ACC112 (cell line): ENCODE measurements at regions not wholly inside any gene's neighbourhood (a gene's known extent, or its start where the extent isn't known, plus 50 kb on each side); places are given as distances from the start of the nearest gene placed in this dataset.

Experiments used
- H2AFZ ChIP-seq: fragments of 200-600 bp; sonication (generic); one replicate; pipeline ENCODE4 v1.6.0; 2017; ENCODE audit warnings: antibody characterized with exemption, low read length; ENCODE audit not compliant: unreplicated experiment
- H3K27ac ChIP-seq: fragments of 200-600 bp; sonication (generic); 2 replicates; pipeline ENCODE4 v1.5.1; 2014; ENCODE audit warnings: low read depth, mild to moderate bottlenecking, antibody characterized with exemption, low read length, moderate library complexity
- H3K27me3 ChIP-seq: fragments of 200-600 bp; sonication (generic); 2 replicates; pipeline ENCODE4 v1.6.1; 2014; ENCODE audit warnings: mild to moderate bottlenecking, antibody characterized with exemption, low read length, moderate library complexity, mixed read lengths; ENCODE audit not compliant: insufficient read depth
- H3K36me3 ChIP-seq: fragments of 200-600 bp; sonication (generic); 2 replicates; pipeline ENCODE4 v1.6.1; 2016; ENCODE audit warnings: mild to moderate bottlenecking, antibody characterized with exemption, low read length, moderate library complexity, mixed read lengths; ENCODE audit not compliant: insufficient read depth
- H3K4me1 ChIP-seq: fragments of 200-600 bp; sonication (generic); one replicate; pipeline ENCODE4 v1.6.1; 2016; ENCODE audit warnings: low read length, mixed read lengths; ENCODE audit not compliant: insufficient read depth, unreplicated experiment, control insufficient read depth
- H3K4me3 ChIP-seq: fragments of 200-600 bp; sonication (generic); 2 replicates; pipeline ENCODE4 v1.5.1; 2014; ENCODE audit warnings: mild to moderate bottlenecking, low read depth, low read length
- H3K79me2 ChIP-seq: fragments of 200-600 bp; sonication (generic); one replicate; pipeline ENCODE4 v1.6.0; 2016; ENCODE audit warnings: low read length; ENCODE audit not compliant: control insufficient read depth, unreplicated experiment, insufficient read depth

DNA sequence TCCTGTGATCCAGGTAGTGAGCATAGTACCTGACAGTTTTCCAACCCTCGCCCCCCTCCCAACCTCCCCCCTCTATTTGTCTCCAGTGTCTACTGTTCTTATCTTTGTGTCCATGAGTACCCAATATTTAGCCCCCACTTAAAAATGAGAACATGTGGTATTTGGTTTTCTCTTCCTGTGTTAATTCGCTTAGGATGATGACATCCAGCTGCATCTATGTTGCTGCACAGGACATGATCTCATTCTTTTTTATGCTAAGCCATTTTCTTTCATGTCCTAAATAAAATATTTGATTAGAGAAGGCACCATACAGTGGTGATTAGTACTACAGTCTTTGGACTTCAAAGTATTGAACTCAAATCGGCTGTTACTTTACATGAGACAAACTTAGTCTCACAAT is 1087.9 kb downstream of the CBLN2 start:
- no peaks in the 10 kb centered on the region for H3K79me2 ChIP-seq

DNA sequence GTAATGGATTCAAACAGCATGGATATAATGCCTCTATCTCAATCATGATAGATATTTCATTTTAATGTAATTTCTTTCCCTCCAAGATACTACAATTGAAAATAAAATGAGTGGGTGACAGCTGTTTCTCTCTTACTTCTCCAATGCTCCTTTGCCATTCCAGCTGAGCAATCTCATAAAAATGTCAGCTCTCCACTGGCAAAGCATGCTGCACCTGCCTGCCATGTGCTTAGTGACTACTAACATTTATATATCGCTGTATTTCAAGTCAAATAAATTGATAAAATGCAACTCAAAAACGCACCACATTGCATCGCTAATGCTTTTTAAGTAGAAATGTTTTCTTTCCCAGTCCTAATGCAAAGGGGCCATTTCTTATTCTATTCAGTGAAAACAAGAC is 1093.9 kb downstream of the CBLN2 start:
- H3K4me1 ChIP-seq: no peaks in the 10 kb centered on the region

More for the DNA sequence above, 1087.9 kb downstream of the CBLN2 start:
- no peaks in the 10 kb centered on the region for H3K27me3 ChIP-seq
- no peaks in the 10 kb centered on the region for H3K36me3 ChIP-seq
- no peaks in the 10 kb centered on the region for H3K4me1 ChIP-seq
- H2AFZ ChIP-seq: no peak overlapping the region
- no peak overlapping the region for H3K4me3 ChIP-seq
- no peak overlapping the region for H3K27ac ChIP-seq

DNA sequence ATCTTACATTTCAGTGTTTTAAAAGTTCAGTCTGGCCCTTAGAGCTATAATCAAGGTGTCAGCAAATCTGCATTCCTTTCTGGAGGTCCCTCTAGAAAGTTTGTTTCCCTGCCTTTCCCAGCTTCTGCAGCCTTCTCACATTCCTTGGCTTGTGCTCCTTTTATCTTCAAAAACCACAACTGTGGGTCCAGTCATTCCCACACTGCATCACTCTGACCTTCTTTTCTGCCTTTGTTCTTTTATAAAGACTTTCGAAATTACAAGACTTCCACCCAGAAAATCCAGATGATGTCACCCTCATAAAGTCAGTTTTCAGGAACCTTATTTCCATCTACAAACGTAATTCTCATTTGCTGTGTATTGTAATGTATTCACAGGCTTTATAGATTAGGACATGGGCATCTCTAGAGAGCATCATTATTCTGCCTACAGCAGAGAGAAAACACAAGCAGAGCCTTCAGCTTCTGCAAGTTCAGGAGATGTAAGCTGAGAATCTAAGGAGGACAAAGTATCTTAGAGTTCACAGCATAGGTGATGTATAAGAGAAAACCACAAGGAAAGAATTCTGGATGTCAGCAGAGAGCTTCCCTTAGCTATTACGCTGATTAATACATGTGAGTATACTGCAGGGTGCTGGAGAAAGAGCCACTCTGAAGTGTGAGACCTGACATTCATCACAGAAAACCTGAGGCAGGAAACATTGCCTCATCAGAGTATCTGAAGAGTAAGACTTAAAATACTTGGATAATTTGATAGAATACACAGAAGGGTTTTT is 1100.2 kb downstream of the CBLN2 start:
- Histone ChIP-seq H3K27me3 (no peaks in the 10 kb centered on the region), H3K27ac (peak overlapping the region; percentile 25; the same call in 1 of the 2 replicates), H3K79me2 (no peaks in the 10 kb centered on the region), H2AFZ (no peak overlapping the region), H3K4me1 (no peaks in the 10 kb centered on the region), H3K4me3 (no peak overlapping the region), H3K36me3 (no peaks in the 10 kb centered on the region)

More for the DNA sequence above, 1093.9 kb downstream of the CBLN2 start:
- no peak overlapping the region for H3K27ac ChIP-seq
- no peaks in the 10 kb centered on the region for H3K79me2 ChIP-seq
- H3K27me3 ChIP-seq: no peaks in the 10 kb centered on the region
- no peaks in the 10 kb centered on the region for H3K36me3 ChIP-seq
- no peak overlapping the region for H3K4me3 ChIP-seq
- H2AFZ ChIP-seq: no peak overlapping the region

GRCh38 chr18:71442731-71443141 is 1101.4 kb downstream of the CBLN2 start:
- Histone ChIP-seq H3K4me3 (no peak overlapping the region), H3K27ac (no peak overlapping the region), H3K79me2 (no peaks in the 10 kb centered on the region), H3K27me3 (no peaks in the 10 kb centered on the region), H2AFZ (no peak overlapping the region), H3K4me1 (no peaks in the 10 kb centered on the region), H3K36me3 (no peaks in the 10 kb centered on the region)

GRCh38 chr18:71441156-71441555 is 1103.0 kb downstream of the CBLN2 start:
- Histone ChIP-seq H3K36me3 (no peaks in the 10 kb centered on the region), H3K27ac (no peak overlapping the region), H3K27me3 (no peaks in the 10 kb centered on the region), H3K79me2 (no peaks in the 10 kb centered on the region), H2AFZ (no peak overlapping the region), H3K4me1 (no peaks in the 10 kb centered on the region), H3K4me3 (no peak overlapping the region)

DNA sequence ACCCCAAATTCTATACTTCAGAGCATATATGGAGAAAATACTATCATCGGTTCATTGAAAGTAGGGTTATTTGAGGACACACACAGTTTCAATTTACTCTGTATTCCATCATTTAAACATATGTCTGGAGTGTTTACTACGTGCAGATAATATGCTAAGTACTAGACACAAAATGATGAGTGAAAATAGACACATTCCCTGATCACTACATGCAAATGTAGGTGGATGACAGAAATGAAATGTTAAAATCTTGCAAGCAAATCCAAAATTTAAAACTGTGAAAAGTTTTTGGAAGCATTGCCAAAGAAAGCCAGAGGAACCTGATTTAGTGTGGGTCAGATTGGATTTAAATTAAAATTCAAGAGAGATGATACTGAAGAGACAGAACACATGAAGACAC is 1106.6 kb downstream of the CBLN2 start:
- H2AFZ ChIP-seq: no peak overlapping the region
- H3K27ac ChIP-seq: no peak overlapping the region
- no peaks in the 10 kb centered on the region for H3K79me2 ChIP-seq
- no peaks in the 10 kb centered on the region for H3K4me1 ChIP-seq
- H3K27me3 ChIP-seq: no peaks in the 10 kb centered on the region
- no peaks in the 10 kb centered on the region for H3K36me3 ChIP-seq
- H3K4me3 ChIP-seq: no peak overlapping the region

DNA sequence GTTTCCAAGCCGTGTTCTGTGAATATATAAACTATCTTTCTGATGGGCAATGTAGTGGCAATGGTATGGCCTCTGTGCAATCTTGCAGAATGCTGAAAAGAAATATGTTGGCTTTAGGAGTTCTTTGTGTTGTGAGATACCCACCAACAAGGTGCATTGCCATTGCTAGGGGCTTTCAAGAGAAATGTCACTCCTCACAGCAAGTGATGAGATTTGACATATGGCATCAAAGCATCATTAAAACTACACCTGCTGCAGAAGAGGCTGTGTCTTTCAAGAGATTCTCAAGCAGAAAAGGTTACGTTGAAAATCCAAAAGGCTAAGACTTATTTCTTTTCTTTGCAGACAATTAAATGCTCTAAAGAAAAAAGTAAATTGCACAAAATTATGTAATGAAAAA is 1110.8 kb downstream of the CBLN2 start:
- H2AFZ ChIP-seq: no peak overlapping the region

GRCh38 chr18:71431689-71432088 is 1112.5 kb downstream of the CBLN2 start:
- no peak overlapping the region for H2AFZ ChIP-seq
- H3K27ac ChIP-seq: no peak overlapping the region
- no peaks in the 10 kb centered on the region for H3K27me3 ChIP-seq

More for the DNA sequence above, 1110.8 kb downstream of the CBLN2 start:
- H3K4me3 ChIP-seq: no peak overlapping the region
- no peak overlapping the region for H3K27ac ChIP-seq
- no peaks in the 10 kb centered on the region for H3K36me3 ChIP-seq
- no peaks in the 10 kb centered on the region for H3K27me3 ChIP-seq
- H3K4me1 ChIP-seq: no peaks in the 10 kb centered on the region
- H3K79me2 ChIP-seq: no peaks in the 10 kb centered on the region

GRCh38 chr18:71431171-71431570 is 1113.0 kb downstream of the CBLN2 start:
- no peak overlapping the region for H3K27ac ChIP-seq
- H2AFZ ChIP-seq: no peak overlapping the region
- H3K27me3 ChIP-seq: no peaks in the 10 kb centered on the region

More at GRCh38 chr18:71431689-71432088, 1112.5 kb downstream of the CBLN2 start:
- no peak overlapping the region for H3K4me3 ChIP-seq
- no peaks in the 10 kb centered on the region for H3K36me3 ChIP-seq
- H3K4me1 ChIP-seq: no peaks in the 10 kb centered on the region
- H3K79me2 ChIP-seq: no peaks in the 10 kb centered on the region

GRCh38 chr18:71426441-71426840 is 1117.7 kb downstream of the CBLN2 start:
- H3K79me2 ChIP-seq: no peaks in the 10 kb centered on the region
- no peaks in the 10 kb centered on the region for H3K27me3 ChIP-seq
- no peaks in the 10 kb centered on the region for H3K36me3 ChIP-seq
- H2AFZ ChIP-seq: no peak overlapping the region
- no peak overlapping the region for H3K4me3 ChIP-seq
- H3K4me1 ChIP-seq: no peaks in the 10 kb centered on the region
- H3K27ac ChIP-seq: no peak overlapping the region

More at GRCh38 chr18:71431171-71431570, 1113.0 kb downstream of the CBLN2 start:
- Histone ChIP-seq H3K4me1 (no peaks in the 10 kb centered on the region), H3K79me2 (no peaks in the 10 kb centered on the region), H3K36me3 (no peaks in the 10 kb centered on the region), H3K4me3 (no peak overlapping the region)

GRCh38 chr18:71405169-71405809 is 1116.4 kb downstream of the SOCS6 start:
- H3K79me2 ChIP-seq: no peaks in the 10 kb centered on the region
- no peak overlapping the region for H2AFZ ChIP-seq
- H3K4me3 ChIP-seq: no peak overlapping the region
- no peak overlapping the region for H3K27ac ChIP-seq
- H3K4me1 ChIP-seq: no peaks in the 10 kb centered on the region
- H3K36me3 ChIP-seq: no peaks in the 10 kb centered on the region
- no peaks in the 10 kb centered on the region for H3K27me3 ChIP-seq
